ENCODE measurements at regions not wholly inside any gene's neighbourhood (a gene's known extent, or its start where the extent isn't known, plus 50 kb on each side); places are given as distances from the start of the nearest gene placed in this dataset.

GRCh38 chrX:130552444-130553073, 150.8 kb downstream of the RBMX2 start:
- H3K27me3 ChIP-seq = peaks cover 0 to 4% of the 10 kb centered on the region in 2 donors
- no peaks in the 10 kb centered on the region for H3K4me1 ChIP-seq
- no peaks in the 10 kb centered on the region for H3K36me3 ChIP-seq
- DNase-seq = no peak
- intact Hi-C loops (cut with DNase I) = no loop called here
- no peak overlapping the region for H3K27ac ChIP-seq
- peak; percentile 58 for ATAC-seq
- H3K9me3 ChIP-seq = no peaks in the 10 kb centered on the region
- no peak overlapping the region for H3K4me3 ChIP-seq
- TF ChIP-seq, protein P1, sequence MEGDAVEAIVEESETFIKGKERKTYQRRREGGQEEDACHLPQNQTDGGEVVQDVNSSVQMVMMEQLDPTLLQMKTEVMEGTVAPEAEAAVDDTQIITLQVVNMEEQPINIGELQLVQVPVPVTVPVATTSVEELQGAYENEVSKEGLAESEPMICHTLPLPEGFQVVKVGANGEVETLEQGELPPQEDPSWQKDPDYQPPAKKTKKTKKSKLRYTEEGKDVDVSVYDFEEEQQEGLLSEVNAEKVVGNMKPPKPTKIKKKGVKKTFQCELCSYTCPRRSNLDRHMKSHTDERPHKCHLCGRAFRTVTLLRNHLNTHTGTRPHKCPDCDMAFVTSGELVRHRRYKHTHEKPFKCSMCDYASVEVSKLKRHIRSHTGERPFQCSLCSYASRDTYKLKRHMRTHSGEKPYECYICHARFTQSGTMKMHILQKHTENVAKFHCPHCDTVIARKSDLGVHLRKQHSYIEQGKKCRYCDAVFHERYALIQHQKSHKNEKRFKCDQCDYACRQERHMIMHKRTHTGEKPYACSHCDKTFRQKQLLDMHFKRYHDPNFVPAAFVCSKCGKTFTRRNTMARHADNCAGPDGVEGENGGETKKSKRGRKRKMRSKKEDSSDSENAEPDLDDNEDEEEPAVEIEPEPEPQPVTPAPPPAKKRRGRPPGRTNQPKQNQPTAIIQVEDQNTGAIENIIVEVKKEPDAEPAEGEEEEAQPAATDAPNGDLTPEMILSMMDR (IDR thresholded peaks at IDR 0.05) = no peak

DNA sequence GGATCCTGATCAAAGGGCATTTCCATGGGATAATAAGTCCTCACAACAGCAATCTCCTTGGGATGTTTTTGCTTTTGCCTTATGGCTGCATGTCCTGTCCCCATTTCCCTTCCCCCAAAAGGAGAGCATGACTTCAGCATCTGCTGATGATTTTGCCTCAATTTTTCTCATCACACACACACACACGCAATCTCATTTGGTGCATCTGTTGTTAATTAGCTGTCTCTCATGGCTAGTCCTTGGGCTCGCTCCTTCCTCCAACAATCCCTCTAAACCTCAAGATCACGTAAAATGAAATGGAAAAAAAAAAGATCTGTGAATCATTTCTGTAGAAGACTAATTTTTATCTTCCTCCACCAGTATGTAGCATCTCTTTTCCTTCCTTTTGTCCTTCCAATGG, 153.6 kb downstream of the RBMX2 start:
- H3K9me3 ChIP-seq = no peaks in the 10 kb centered on the region
- H3K27ac ChIP-seq = no peak overlapping the region
- no peaks in the 10 kb centered on the region for H3K36me3 ChIP-seq
- peaks cover 0 to 3% of the 10 kb centered on the region in 2 donors for H3K27me3 ChIP-seq
- no peak for DNase-seq
- no peaks in the 10 kb centered on the region for H3K4me1 ChIP-seq
- intact Hi-C loops (cut with DNase I) = no loop called here
- no peak for ATAC-seq
- no peak overlapping the region for H3K4me3 ChIP-seq
- TF ChIP-seq, protein P1 (IDR thresholded peaks at IDR 0.05) = no peak

- H3K9me3 ChIP-seq = no peaks in the 10 kb centered on the region
- no peaks in the 10 kb centered on the region for H3K36me3 ChIP-seq
- TF ChIP-seq, protein P1 (IDR thresholded peaks at IDR 0.05) = no peak
- no peak overlapping the region for H3K4me3 ChIP-seq
- no peak for ATAC-seq
- no peaks in the 10 kb centered on the region for H3K27me3 ChIP-seq
- no peaks in the 10 kb centered on the region for H3K4me1 ChIP-seq
- intact Hi-C loops (cut with DNase I) = no loop called here
- no peak for DNase-seq
- H3K27ac ChIP-seq = no peak overlapping the region
Measured at GRCh38 chrX:130555757-130556156, 154.0 kb downstream of the RBMX2 start.

DNA sequence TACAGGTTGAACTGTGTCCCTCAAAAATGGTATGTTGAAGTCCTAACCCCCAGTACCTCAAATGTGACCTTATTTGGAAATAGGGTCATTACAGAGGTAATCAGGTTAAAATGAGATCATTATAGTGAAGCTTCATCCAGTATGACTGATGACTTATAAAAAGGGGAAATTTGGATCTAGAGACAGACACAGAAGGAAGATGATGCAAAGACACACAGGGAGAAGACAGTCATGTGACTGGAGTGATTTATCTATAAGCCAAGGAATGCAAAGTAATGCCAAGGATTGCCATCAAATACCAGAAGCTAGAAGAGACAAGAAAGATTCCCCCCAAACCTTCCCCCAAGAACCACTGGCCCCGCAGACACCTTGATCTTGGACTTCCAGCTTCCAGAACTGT, 155.2 kb downstream of the RBMX2 start:
- no peaks in the 10 kb centered on the region for H3K4me1 ChIP-seq
- no peaks in the 10 kb centered on the region for H3K36me3 ChIP-seq
- intact Hi-C loops (cut with DNase I) = no loop called here
- H3K27me3 ChIP-seq = no peaks in the 10 kb centered on the region
- DNase-seq = no peak
- no peak overlapping the region for H3K27ac ChIP-seq
- H3K4me3 ChIP-seq = no peak overlapping the region
- H3K9me3 ChIP-seq = no peaks in the 10 kb centered on the region
- ATAC-seq = no peak
- TF ChIP-seq, protein P1 (IDR thresholded peaks at IDR 0.05) = no peak

GRCh38 chrX:130560544-130560943, 158.8 kb downstream of the RBMX2 start:
- no peak overlapping the region for H3K27ac ChIP-seq
- DNase-seq (no peak), ATAC-seq (no peak)
- intact Hi-C loops (cut with DNase I) = no loop called here
- no peak overlapping the region for H3K4me3 ChIP-seq
- TF ChIP-seq, protein P1 (IDR thresholded peaks at IDR 0.05) = no peak
- no peaks in the 10 kb centered on the region for H3K36me3 ChIP-seq
- no peaks in the 10 kb centered on the region for H3K4me1 ChIP-seq
- H3K9me3 ChIP-seq = no peaks in the 10 kb centered on the region
- H3K27me3 ChIP-seq = no peaks in the 10 kb centered on the region

Data from left lung (tissue), 4 donors.